GM12873 (cell line): ENCODE measurements at regions not wholly inside any gene's neighbourhood (a gene's known extent, or its start where the extent isn't known, plus 50 kb on each side); places are given as distances from the start of the nearest gene placed in this dataset.

Experiments used
- TF ChIP-seq, protein P1 (sequence below): IDR thresholded peaks from 2 replicates; pipeline ENCODE4 v1.5.1; 2012; ENCODE audit warnings: low read depth, mild to moderate bottlenecking, moderate library complexity, low read length, control low read depth; ENCODE audit not compliant: insufficient read depth; ENCODE audit errors: missing control alignments

DNA sequence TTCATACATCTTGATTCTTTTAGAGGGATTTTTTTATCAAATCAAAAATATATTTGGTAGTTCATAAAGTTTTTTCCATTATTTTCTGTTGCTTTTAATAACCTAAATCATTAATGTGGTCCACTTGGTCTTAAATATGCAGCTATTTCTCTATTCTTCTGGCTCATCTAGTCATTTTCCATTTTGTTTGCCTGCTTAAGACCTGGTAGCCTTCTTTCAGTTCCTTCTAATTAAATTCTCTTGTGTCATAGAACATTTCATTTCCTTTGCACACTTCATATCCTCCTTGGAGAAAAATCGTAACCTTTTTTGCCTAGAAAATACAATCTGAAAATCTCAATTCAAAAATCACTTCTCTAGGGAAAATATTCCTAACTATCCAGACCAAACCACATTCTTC, 387.0 kb downstream of the LRFN5 start:
- TF ChIP-seq, protein P1, sequence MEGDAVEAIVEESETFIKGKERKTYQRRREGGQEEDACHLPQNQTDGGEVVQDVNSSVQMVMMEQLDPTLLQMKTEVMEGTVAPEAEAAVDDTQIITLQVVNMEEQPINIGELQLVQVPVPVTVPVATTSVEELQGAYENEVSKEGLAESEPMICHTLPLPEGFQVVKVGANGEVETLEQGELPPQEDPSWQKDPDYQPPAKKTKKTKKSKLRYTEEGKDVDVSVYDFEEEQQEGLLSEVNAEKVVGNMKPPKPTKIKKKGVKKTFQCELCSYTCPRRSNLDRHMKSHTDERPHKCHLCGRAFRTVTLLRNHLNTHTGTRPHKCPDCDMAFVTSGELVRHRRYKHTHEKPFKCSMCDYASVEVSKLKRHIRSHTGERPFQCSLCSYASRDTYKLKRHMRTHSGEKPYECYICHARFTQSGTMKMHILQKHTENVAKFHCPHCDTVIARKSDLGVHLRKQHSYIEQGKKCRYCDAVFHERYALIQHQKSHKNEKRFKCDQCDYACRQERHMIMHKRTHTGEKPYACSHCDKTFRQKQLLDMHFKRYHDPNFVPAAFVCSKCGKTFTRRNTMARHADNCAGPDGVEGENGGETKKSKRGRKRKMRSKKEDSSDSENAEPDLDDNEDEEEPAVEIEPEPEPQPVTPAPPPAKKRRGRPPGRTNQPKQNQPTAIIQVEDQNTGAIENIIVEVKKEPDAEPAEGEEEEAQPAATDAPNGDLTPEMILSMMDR, result no peak

GRCh38 chr14:41986700-41987099, 380.0 kb downstream of the LRFN5 start:
- TF ChIP-seq, protein P1, result no peak

- TF ChIP-seq, protein P1, result no peak
These were observed 379.5 kb downstream of the LRFN5 start for GRCh38 chr14:41986083-41986645.

- TF ChIP-seq, protein P1, result no peak
These were observed 366.5 kb downstream of the LRFN5 start for GRCh38 chr14:41973178-41973577.

GRCh38 chr14:41972531-41972930, 365.9 kb downstream of the LRFN5 start:
- TF ChIP-seq, protein P1, result no peak

DNA sequence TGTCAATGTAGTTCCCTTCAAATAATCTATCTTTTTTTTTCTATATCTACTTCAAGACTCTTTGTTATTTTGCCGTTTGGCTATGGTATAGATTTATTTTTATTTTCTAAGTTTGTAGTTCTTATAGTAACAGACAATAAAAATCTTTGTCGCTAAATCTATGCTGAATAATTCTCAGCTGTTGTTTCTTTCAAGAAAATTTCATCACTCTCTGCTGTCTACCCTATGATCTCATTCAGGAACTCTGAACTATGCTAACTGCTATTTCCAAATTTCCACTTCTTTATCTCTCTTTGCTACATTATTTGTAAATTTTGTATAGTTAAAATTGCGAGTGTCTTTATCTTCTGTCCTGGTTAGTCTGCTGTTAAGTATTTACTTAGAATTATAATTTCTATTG, 353.6 kb downstream of the LRFN5 start:
- TF ChIP-seq, protein P1, result no peak

- TF ChIP-seq, protein P1, result no peak
These were observed 350.8 kb downstream of the LRFN5 start for GRCh38 chr14:41957459-41957858.
